Osteocyte (in vitro differentiated cells): ENCODE measurements at regions not wholly inside any gene's neighbourhood (a gene's known extent, or its start where the extent isn't known, plus 50 kb on each side); places are given as distances from the start of the nearest gene placed in this dataset.

Experiments used
- DNase-seq: peaks from one replicate; pipeline ENCODE4 v3.0.0; 2021; ENCODE audit warnings: mixed read lengths; ENCODE audit not compliant: unreplicated experiment; ENCODE audit errors: extremely low spot score
- H3K27ac Mint-ChIP-seq: one replicate; pipeline ENCODE4 v1.8.0; 2021; ENCODE audit warnings: mild to moderate bottlenecking, mixed read lengths; ENCODE audit not compliant: unreplicated experiment
- H3K27me3 Mint-ChIP-seq: one replicate; pipeline ENCODE4 v1.8.0; 2021; ENCODE audit warnings: mixed read lengths; ENCODE audit not compliant: unreplicated experiment
- H3K36me3 Mint-ChIP-seq: one replicate; pipeline ENCODE4 v1.8.0; 2021; ENCODE audit warnings: mixed read lengths; ENCODE audit not compliant: unreplicated experiment
- H3K4me1 Mint-ChIP-seq: one replicate; pipeline ENCODE4 v1.8.0; 2021; ENCODE audit warnings: mixed read lengths; ENCODE audit not compliant: unreplicated experiment
- H3K4me3 Mint-ChIP-seq: one replicate; pipeline ENCODE4 v1.8.0; 2021; ENCODE audit warnings: mild to moderate bottlenecking, moderate library complexity, mixed read lengths; ENCODE audit not compliant: unreplicated experiment
- H3K9me3 Mint-ChIP-seq: one replicate; pipeline ENCODE4 v1.8.0; 2021; ENCODE audit warnings: mixed read lengths; ENCODE audit not compliant: unreplicated experiment
- CTCF ChIP-seq: fragments of 200-600 bp; sonication (generic); IDR thresholded peaks from 2 replicates; pipeline ENCODE4 v1.5.0; 2021; ENCODE audit warnings: antibody characterized with exemption, mild to moderate bottlenecking, moderate library complexity

- Mint-ChIP-seq H3K9me3 (peaks cover 6% of the 10 kb centered on the region), H3K4me1 (no peaks in the 10 kb centered on the region), H3K27me3 (no peaks in the 10 kb centered on the region), H3K36me3 (no peaks in the 10 kb centered on the region), H3K27ac (no peak overlapping the region), H3K4me3 (no peak overlapping the region)
- no peak for TF ChIP-seq CTCF
- DNase-seq = peak; percentile 78
These were observed 50.7 kb upstream of the RPL38 start for GRCh38 chr17:74152591-74153455.

- H3K4me3 Mint-ChIP-seq = no peak overlapping the region
- TF ChIP-seq CTCF = no peak
- H3K9me3 Mint-ChIP-seq = peaks cover 6% of the 10 kb centered on the region
These were observed 50.0 kb upstream of the RPL38 start for GRCh38 chr17:74153456-74153810.

More at GRCh38 chr17:74153456-74153810, 50.0 kb upstream of the RPL38 start:
- DNase-seq = no peak
- Mint-ChIP-seq H3K4me1 (no peaks in the 10 kb centered on the region), H3K27me3 (no peaks in the 10 kb centered on the region), H3K36me3 (no peaks in the 10 kb centered on the region), H3K27ac (no peak overlapping the region)
